ENCODE measurements at regions not wholly inside any gene's neighbourhood (a gene's known extent, or its start where the extent isn't known, plus 50 kb on each side); places are given as distances from the start of the nearest gene placed in this dataset.

- TF ChIP-seq, protein P1, sequence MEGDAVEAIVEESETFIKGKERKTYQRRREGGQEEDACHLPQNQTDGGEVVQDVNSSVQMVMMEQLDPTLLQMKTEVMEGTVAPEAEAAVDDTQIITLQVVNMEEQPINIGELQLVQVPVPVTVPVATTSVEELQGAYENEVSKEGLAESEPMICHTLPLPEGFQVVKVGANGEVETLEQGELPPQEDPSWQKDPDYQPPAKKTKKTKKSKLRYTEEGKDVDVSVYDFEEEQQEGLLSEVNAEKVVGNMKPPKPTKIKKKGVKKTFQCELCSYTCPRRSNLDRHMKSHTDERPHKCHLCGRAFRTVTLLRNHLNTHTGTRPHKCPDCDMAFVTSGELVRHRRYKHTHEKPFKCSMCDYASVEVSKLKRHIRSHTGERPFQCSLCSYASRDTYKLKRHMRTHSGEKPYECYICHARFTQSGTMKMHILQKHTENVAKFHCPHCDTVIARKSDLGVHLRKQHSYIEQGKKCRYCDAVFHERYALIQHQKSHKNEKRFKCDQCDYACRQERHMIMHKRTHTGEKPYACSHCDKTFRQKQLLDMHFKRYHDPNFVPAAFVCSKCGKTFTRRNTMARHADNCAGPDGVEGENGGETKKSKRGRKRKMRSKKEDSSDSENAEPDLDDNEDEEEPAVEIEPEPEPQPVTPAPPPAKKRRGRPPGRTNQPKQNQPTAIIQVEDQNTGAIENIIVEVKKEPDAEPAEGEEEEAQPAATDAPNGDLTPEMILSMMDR (IDR thresholded peaks at IDR 0.05): no peak
- no peaks in the 10 kb centered on the region for H3K9me3 ChIP-seq (ENCODE audit: control insufficient read depth, insufficient read depth, low read length)
- H3K4me3 ChIP-seq (ENCODE audit: low read length): no peak overlapping the region
- H3K36me3 Mint-ChIP-seq: no peaks in the 10 kb centered on the region
- intact Hi-C loops (cut with micrococcal nuclease): no loop called here
- no peaks in the 10 kb centered on the region for H3K9me3 Mint-ChIP-seq
- no peaks in the 10 kb centered on the region for H3K4me1 Mint-ChIP-seq
- no peaks in the 10 kb centered on the region for H3K4me1 ChIP-seq (ENCODE audit: control insufficient read depth, insufficient read depth, low read length)
- H3K4me3 Mint-ChIP-seq: no peak overlapping the region
- no peak for ATAC-seq
- no peak overlapping the region for H3K27ac ChIP-seq (ENCODE audit: low read length)
- no peak for DNase-seq
- no peak overlapping the region for H3K27ac Mint-ChIP-seq
- peaks cover 31 to 32% of the 10 kb centered on the region in 2 donors for H3K27me3 Mint-ChIP-seq (ENCODE audit: low read depth in 2 of 2)
- 84% methylated on average over 9 of the region's 9 CpGs for WGBS (ENCODE audit: insufficient coverage)
- no peaks in the 10 kb centered on the region for H3K36me3 ChIP-seq (ENCODE audit: control insufficient read depth, insufficient read depth, low read length)
- H3K27me3 ChIP-seq (ENCODE audit: control insufficient read depth, insufficient read depth, low read length): no peaks in the 10 kb centered on the region
Observed at GRCh38 chr1:18541046-18541795, 60.5 kb downstream of the KLHDC7A start.

DNA sequence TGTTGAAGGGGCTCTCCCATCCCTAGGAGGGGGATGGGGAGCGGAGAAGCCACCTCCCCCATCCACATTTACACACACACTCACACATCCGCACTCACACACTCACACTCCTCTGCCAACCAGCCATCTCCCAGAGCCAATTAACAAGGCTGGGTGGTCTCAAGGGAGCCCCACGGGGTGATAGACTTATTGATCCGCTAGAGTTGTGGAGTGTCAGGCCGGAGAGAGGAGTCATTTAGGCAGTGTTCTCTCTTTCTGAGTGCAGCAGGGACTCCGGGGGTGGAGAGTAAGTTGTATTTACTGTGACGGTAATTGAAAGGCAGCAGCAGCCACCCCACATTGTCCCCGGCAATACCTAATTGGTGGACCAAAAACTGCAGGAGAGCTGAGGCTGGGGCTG lies 61.6 kb downstream of the KLHDC7A start:
- Histone ChIP-seq H3K4me1 (ENCODE audit: control insufficient read depth, insufficient read depth, low read length) (no peaks in the 10 kb centered on the region), H3K4me3 (ENCODE audit: low read length) (no peak overlapping the region), H3K36me3 (ENCODE audit: control insufficient read depth, insufficient read depth, low read length) (no peaks in the 10 kb centered on the region), H3K27ac (ENCODE audit: low read length) (no peak overlapping the region), H3K27me3 (ENCODE audit: control insufficient read depth, insufficient read depth, low read length) (no peaks in the 10 kb centered on the region), H3K9me3 (ENCODE audit: control insufficient read depth, insufficient read depth, low read length) (no peaks in the 10 kb centered on the region)
- H3K36me3 Mint-ChIP-seq: no peaks in the 10 kb centered on the region
- TF ChIP-seq, protein P1 (IDR thresholded peaks at IDR 0.05): no peak
- no peak overlapping the region for H3K27ac Mint-ChIP-seq
- H3K27me3 Mint-ChIP-seq (ENCODE audit: low read depth in 2 of 2): peaks cover 35% of the 10 kb centered on the region in 2 donors
- DNase-seq: no peak
- intact Hi-C loops (cut with micrococcal nuclease): no loop called here
- no peak for ATAC-seq
- H3K4me1 Mint-ChIP-seq: no peaks in the 10 kb centered on the region
- H3K9me3 Mint-ChIP-seq: no peaks in the 10 kb centered on the region
- H3K4me3 Mint-ChIP-seq: no peak overlapping the region
- 6% methylated on average over 6 of the region's 8 CpGs for WGBS (ENCODE audit: insufficient coverage)

- Mint-ChIP-seq H3K4me3 (no peak overlapping the region), H3K4me1 (no peaks in the 10 kb centered on the region), H3K27me3 (ENCODE audit: low read depth in 2 of 2) (peaks cover 32 to 37% of the 10 kb centered on the region in 2 donors), H3K27ac (no peak overlapping the region), H3K9me3 (no peaks in the 10 kb centered on the region), H3K36me3 (no peaks in the 10 kb centered on the region)
- intact Hi-C loops (cut with micrococcal nuclease): no loop called here
- H3K27ac ChIP-seq (ENCODE audit: low read length): no peak overlapping the region
- no peak for DNase-seq
- H3K27me3 ChIP-seq (ENCODE audit: control insufficient read depth, insufficient read depth, low read length): no peaks in the 10 kb centered on the region
- no peaks in the 10 kb centered on the region for H3K9me3 ChIP-seq (ENCODE audit: control insufficient read depth, insufficient read depth, low read length)
- no peaks in the 10 kb centered on the region for H3K36me3 ChIP-seq (ENCODE audit: control insufficient read depth, insufficient read depth, low read length)
- 37% methylated on average over 8 of the region's 8 CpGs for WGBS (ENCODE audit: insufficient coverage)
- ATAC-seq: no peak
- H3K4me1 ChIP-seq (ENCODE audit: control insufficient read depth, insufficient read depth, low read length): no peaks in the 10 kb centered on the region
- TF ChIP-seq, protein P1 (IDR thresholded peaks at IDR 0.05): no peak
- no peak overlapping the region for H3K4me3 ChIP-seq (ENCODE audit: low read length)
Observed at GRCh38 chr1:18546026-18546425, 65.3 kb downstream of the KLHDC7A start.

- Mint-ChIP-seq H3K4me3 (no peak overlapping the region), H3K9me3 (no peaks in the 10 kb centered on the region), H3K27me3 (ENCODE audit: low read depth in 2 of 2) (peaks cover 19 to 28% of the 10 kb centered on the region in 2 donors), H3K27ac (no peak overlapping the region), H3K4me1 (no peaks in the 10 kb centered on the region), H3K36me3 (no peaks in the 10 kb centered on the region)
- no peaks in the 10 kb centered on the region for H3K27me3 ChIP-seq (ENCODE audit: control insufficient read depth, insufficient read depth, low read length)
- H3K27ac ChIP-seq (ENCODE audit: low read length): no peak overlapping the region
- H3K9me3 ChIP-seq (ENCODE audit: control insufficient read depth, insufficient read depth, low read length): no peaks in the 10 kb centered on the region
- 65% methylated on average over 4 of the region's 4 CpGs for WGBS (ENCODE audit: insufficient coverage)
- H3K36me3 ChIP-seq (ENCODE audit: control insufficient read depth, insufficient read depth, low read length): no peaks in the 10 kb centered on the region
- TF ChIP-seq, protein P1 (IDR thresholded peaks at IDR 0.05): no peak
- ATAC-seq (no peak), DNase-seq (no peak)
- intact Hi-C loops (cut with micrococcal nuclease): no loop called here
- no peaks in the 10 kb centered on the region for H3K4me1 ChIP-seq (ENCODE audit: control insufficient read depth, insufficient read depth, low read length)
- no peak overlapping the region for H3K4me3 ChIP-seq (ENCODE audit: low read length)
Observed at GRCh38 chr1:18547460-18547859, 66.7 kb downstream of the KLHDC7A start.
